ENCODE measurements at regions not wholly inside any gene's neighbourhood (a gene's known extent, or its start where the extent isn't known, plus 50 kb on each side); places are given as distances from the start of the nearest gene placed in this dataset.

- Histone ChIP-seq H3K9me3 (ENCODE audit: control insufficient read depth, low read length) (no peaks in the 10 kb centered on the region), H3K4me1 (ENCODE audit: control insufficient read depth, insufficient read depth, low read length) (no peaks in the 10 kb centered on the region), H3K36me3 (ENCODE audit: control insufficient read depth, insufficient read depth, low read length) (no peaks in the 10 kb centered on the region), H3K4me3 (ENCODE audit: insufficient read depth, low read depth, low read length) (no peak overlapping the region), H3K27ac (ENCODE audit: insufficient read depth, low read depth, low read length, poor library complexity, severe bottlenecking) (no peak overlapping the region), H3K27me3 (ENCODE audit: control insufficient read depth, insufficient read depth, low read length, poor library complexity, severe bottlenecking) (no peaks in the 10 kb centered on the region)
- 81 to 94% methylated on average over 1 of the region's 1 CpG for WGBS, 2 experiments
Observed at GRCh38 chr16:80287674-80288073, 253.1 kb upstream of the DYNLRB2 start.

DNA sequence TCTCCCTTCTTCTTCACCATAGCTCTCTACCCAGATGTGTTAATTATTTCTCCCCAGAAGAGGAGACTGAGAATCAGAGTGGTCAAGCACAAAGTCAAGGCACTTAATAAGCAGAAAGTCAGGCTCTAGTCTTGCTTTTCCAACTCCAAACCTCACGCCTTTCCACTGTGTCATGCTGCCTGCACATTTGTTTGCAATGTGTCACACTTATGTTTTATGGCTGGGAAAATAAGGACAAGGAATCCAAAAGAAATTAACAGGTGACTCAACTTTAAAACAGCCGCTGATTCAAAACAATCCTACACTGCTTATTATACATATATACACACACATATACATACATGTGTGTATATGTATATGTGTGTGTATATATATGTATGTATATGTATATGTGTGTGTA is 255.7 kb upstream of the DYNLRB2 start:
- Histone ChIP-seq H3K9me3 (ENCODE audit: control insufficient read depth, low read length) (no peaks in the 10 kb centered on the region), H3K36me3 (ENCODE audit: control insufficient read depth, insufficient read depth, low read length) (no peaks in the 10 kb centered on the region), H3K4me3 (ENCODE audit: insufficient read depth, low read depth, low read length) (no peak overlapping the region), H3K27me3 (ENCODE audit: control insufficient read depth, insufficient read depth, low read length, poor library complexity, severe bottlenecking) (no peaks in the 10 kb centered on the region), H3K4me1 (ENCODE audit: control insufficient read depth, insufficient read depth, low read length) (no peaks in the 10 kb centered on the region), H3K27ac (ENCODE audit: insufficient read depth, low read depth, low read length, poor library complexity, severe bottlenecking) (no peak overlapping the region)
- 90 to 97% methylated on average over 1 of the region's 2 CpGs for WGBS, 2 experiments

- Histone ChIP-seq H3K36me3 (ENCODE audit: control insufficient read depth, insufficient read depth, low read length) (no peaks in the 10 kb centered on the region), H3K4me3 (ENCODE audit: insufficient read depth, low read depth, low read length) (no peak overlapping the region), H3K27ac (ENCODE audit: insufficient read depth, low read depth, low read length, poor library complexity, severe bottlenecking) (no peak overlapping the region), H3K4me1 (ENCODE audit: control insufficient read depth, insufficient read depth, low read length) (no peaks in the 10 kb centered on the region), H3K27me3 (ENCODE audit: control insufficient read depth, insufficient read depth, low read length, poor library complexity, severe bottlenecking) (no peaks in the 10 kb centered on the region), H3K9me3 (ENCODE audit: control insufficient read depth, low read length) (no peaks in the 10 kb centered on the region)
- 84 to 95% methylated on average over 2 of the region's 2 CpGs for WGBS, 2 experiments
Observed at GRCh38 chr16:80283466-80284392, 257.1 kb upstream of the DYNLRB2 start.

DNA sequence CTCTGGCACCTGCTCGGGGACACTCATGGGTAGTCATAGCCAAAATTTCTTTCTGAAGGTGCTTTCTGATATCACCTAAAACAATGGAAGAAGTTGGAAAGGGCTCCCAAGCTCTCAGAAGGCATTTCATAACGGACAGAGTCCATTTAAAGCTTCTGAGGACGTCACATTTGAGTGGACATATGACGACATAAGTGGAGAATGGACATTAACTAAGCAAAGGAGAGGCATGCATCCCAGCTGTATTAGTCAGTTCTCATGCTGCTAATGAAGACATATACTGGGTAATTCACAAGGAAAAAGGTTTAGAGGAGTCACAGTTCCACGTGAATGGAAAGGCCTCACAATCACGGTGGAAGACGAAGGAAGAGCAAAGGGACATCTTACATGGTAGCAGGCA is 260.2 kb upstream of the DYNLRB2 start:
- Histone ChIP-seq H3K4me1 (ENCODE audit: control insufficient read depth, insufficient read depth, low read length) (no peaks in the 10 kb centered on the region), H3K36me3 (ENCODE audit: control insufficient read depth, insufficient read depth, low read length) (no peaks in the 10 kb centered on the region), H3K4me3 (ENCODE audit: insufficient read depth, low read depth, low read length) (no peak overlapping the region), H3K27ac (ENCODE audit: insufficient read depth, low read depth, low read length, poor library complexity, severe bottlenecking) (no peak overlapping the region), H3K9me3 (ENCODE audit: control insufficient read depth, low read length) (no peaks in the 10 kb centered on the region), H3K27me3 (ENCODE audit: control insufficient read depth, insufficient read depth, low read length, poor library complexity, severe bottlenecking) (no peaks in the 10 kb centered on the region)
- 91 to 93% methylated on average over 7 of the region's 7 CpGs for WGBS, 2 experiments

- no peaks in the 10 kb centered on the region for H3K36me3 ChIP-seq (ENCODE audit: control insufficient read depth, insufficient read depth, low read length)
- WGBS, 2 experiments, result 95 to 98% methylated on average over 4 of the region's 4 CpGs
Observed at GRCh38 chr16:80279656-80280055, 261.1 kb upstream of the DYNLRB2 start.

DNA sequence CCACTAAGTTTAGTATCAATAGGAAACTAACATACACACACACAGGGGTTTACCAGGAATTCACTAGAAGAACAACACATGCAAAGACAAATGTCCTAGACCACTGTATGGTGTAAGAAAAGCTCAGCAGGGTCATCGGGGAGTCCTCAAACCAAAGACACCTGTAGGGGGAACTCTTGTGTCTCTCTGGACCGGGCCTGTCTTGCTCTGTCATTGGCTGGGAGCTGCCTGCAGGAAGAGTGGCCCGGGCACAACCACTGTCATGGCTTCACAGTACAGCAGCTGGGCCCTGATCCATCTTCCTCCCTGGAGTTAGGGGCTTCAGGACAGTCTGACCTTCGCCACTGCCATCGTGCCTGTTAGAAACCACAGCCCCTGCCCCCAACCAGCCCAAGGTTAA is 263.6 kb upstream of the DYNLRB2 start:
- Histone ChIP-seq H3K27me3 (ENCODE audit: control insufficient read depth, insufficient read depth, low read length, poor library complexity, severe bottlenecking) (no peaks in the 10 kb centered on the region), H3K4me1 (ENCODE audit: control insufficient read depth, insufficient read depth, low read length) (peaks cover 4% of the 10 kb centered on the region), H3K36me3 (ENCODE audit: control insufficient read depth, insufficient read depth, low read length) (no peaks in the 10 kb centered on the region), H3K4me3 (ENCODE audit: insufficient read depth, low read depth, low read length) (no peak overlapping the region), H3K9me3 (ENCODE audit: control insufficient read depth, low read length) (no peaks in the 10 kb centered on the region), H3K27ac (ENCODE audit: insufficient read depth, low read depth, low read length, poor library complexity, severe bottlenecking) (no peak overlapping the region)
- WGBS, 2 experiments, result 61 to 65% methylated on average over 5 of the region's 5 CpGs

More at GRCh38 chr16:80279656-80280055, 261.1 kb upstream of the DYNLRB2 start:
- H3K9me3 ChIP-seq (ENCODE audit: control insufficient read depth, low read length), result no peaks in the 10 kb centered on the region
- no peak overlapping the region for H3K4me3 ChIP-seq (ENCODE audit: insufficient read depth, low read depth, low read length)
- H3K27me3 ChIP-seq (ENCODE audit: control insufficient read depth, insufficient read depth, low read length, poor library complexity, severe bottlenecking), result no peaks in the 10 kb centered on the region
- H3K27ac ChIP-seq (ENCODE audit: insufficient read depth, low read depth, low read length, poor library complexity, severe bottlenecking), result no peak overlapping the region
- peaks cover 1% of the 10 kb centered on the region for H3K4me1 ChIP-seq (ENCODE audit: control insufficient read depth, insufficient read depth, low read length)

GRCh38 chr16:80274576-80275191 is 266.1 kb upstream of the DYNLRB2 start:
- Histone ChIP-seq H3K4me3 (ENCODE audit: insufficient read depth, low read depth, low read length) (no peak overlapping the region), H3K27ac (ENCODE audit: insufficient read depth, low read depth, low read length, poor library complexity, severe bottlenecking) (no peak overlapping the region), H3K27me3 (ENCODE audit: control insufficient read depth, insufficient read depth, low read length, poor library complexity, severe bottlenecking) (no peaks in the 10 kb centered on the region), H3K4me1 (ENCODE audit: control insufficient read depth, insufficient read depth, low read length) (peaks cover 4% of the 10 kb centered on the region), H3K36me3 (ENCODE audit: control insufficient read depth, insufficient read depth, low read length) (no peaks in the 10 kb centered on the region), H3K9me3 (ENCODE audit: control insufficient read depth, low read length) (no peaks in the 10 kb centered on the region)
- WGBS, 2 experiments, result 74 to 78% methylated on average over 4 of the region's 4 CpGs

DNA sequence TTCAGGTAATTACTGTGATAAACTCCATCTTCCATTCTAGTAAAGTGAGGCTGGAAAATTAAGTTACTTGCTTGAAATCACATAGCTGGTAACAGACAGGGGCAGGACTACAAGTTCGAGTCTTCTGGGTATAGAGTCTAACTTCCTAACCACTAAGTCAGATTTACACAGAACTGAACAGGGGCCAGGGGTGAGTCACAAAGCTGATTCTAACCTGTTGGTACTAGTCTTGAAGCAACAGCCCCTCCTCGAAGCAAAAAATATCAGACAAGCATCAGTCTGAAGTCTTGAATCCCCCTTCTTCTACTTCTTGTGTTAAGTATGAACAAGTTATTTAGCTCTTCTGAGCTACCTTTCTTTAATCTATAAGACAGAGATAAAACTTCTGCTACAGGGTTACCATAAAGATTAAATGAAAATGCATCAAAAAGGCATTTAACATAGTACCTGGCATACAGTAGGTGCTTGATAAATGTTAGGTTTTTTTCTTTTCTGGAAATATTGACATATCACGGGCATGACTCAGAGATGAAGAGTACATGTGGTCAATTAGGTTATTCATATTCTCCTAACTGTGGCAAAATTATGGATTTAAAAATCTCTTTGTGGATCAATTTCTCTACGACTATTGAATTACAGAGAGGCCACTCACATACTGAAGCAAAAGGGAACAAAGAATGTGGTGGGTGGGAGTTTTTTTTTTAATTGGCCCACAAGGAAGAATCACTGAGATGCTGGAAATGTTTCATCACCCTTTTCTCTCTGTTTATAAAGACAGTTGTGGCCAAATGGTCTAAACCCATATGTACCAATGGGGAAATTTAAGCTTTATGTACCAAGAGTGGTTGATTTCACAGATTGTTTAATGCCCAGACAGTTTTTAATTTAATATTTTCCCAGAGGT is 266.9 kb upstream of the DYNLRB2 start:
- Histone ChIP-seq H3K4me3 (ENCODE audit: insufficient read depth, low read depth, low read length) (no peak overlapping the region), H3K4me1 (ENCODE audit: control insufficient read depth, insufficient read depth, low read length) (peaks cover 4% of the 10 kb centered on the region), H3K27ac (ENCODE audit: insufficient read depth, low read depth, low read length, poor library complexity, severe bottlenecking) (no peak overlapping the region), H3K27me3 (ENCODE audit: control insufficient read depth, insufficient read depth, low read length, poor library complexity, severe bottlenecking) (no peaks in the 10 kb centered on the region), H3K9me3 (ENCODE audit: control insufficient read depth, low read length) (no peaks in the 10 kb centered on the region), H3K36me3 (ENCODE audit: control insufficient read depth, insufficient read depth, low read length) (no peaks in the 10 kb centered on the region)
- 92 to 94% methylated on average over 3 to 4 of the region's 4 CpGs for WGBS, 2 experiments

GRCh38 chr16:80265624-80266306 is 275.0 kb upstream of the DYNLRB2 start:
- no peaks in the 10 kb centered on the region for H3K9me3 ChIP-seq (ENCODE audit: control insufficient read depth, low read length)
- 91 to 93% methylated on average over 2 of the region's 2 CpGs for WGBS, 2 experiments
- no peaks in the 10 kb centered on the region for H3K36me3 ChIP-seq (ENCODE audit: control insufficient read depth, insufficient read depth, low read length)
- no peak overlapping the region for H3K4me3 ChIP-seq (ENCODE audit: insufficient read depth, low read depth, low read length)
- peaks cover 6% of the 10 kb centered on the region for H3K4me1 ChIP-seq (ENCODE audit: control insufficient read depth, insufficient read depth, low read length)
- H3K27me3 ChIP-seq (ENCODE audit: control insufficient read depth, insufficient read depth, low read length, poor library complexity, severe bottlenecking), result no peaks in the 10 kb centered on the region
- H3K27ac ChIP-seq (ENCODE audit: insufficient read depth, low read depth, low read length, poor library complexity, severe bottlenecking), result no peak overlapping the region
